A549 (cell line): ENCODE measurements at regions not wholly inside any gene's neighbourhood (a gene's known extent, or its start where the extent isn't known, plus 50 kb on each side); places are given as distances from the start of the nearest gene placed in this dataset.

Experiments used
- ATAC-seq, 2 experiments: fragments of 200-7000 bp in 1 of 2; fragments of >200 bp in 1 of 2; cut with Nextera tagmentation in 1 of 2; cut with Tn5 transposase in 1 of 2; 3 replicates each; pipeline versions ENCODE4 v1.8.0 to v1.9.1; 2018 to 2020; ENCODE audit warnings: mild to moderate bottlenecking in 1 of 2, moderate library complexity in 1 of 2
- CTCF ChIA-PET: fragments of 300-600 bp; sonication (Branson Sonifier 250); formaldehyde crosslinking; extraction: SDS; loops from one replicate; lab custom pipeline; 2021; ENCODE audit warnings: antibody characterized with exemption, inconsistent platforms; lab: Yijun Ruan, JAX
- POLR2A ChIA-PET: fragments of 350-600 bp; formaldehyde crosslinking; extraction: SDS; loops from one replicate; lab custom pipeline; 2021; ENCODE audit warnings: antibody characterized with exemption, inconsistent platforms; lab: Yijun Ruan, JAX
- DNase-seq, 2 experiments: peaks; one replicate each; pipeline versions ENCODE4 v3.0.0 to v3.0.0-alpha.2; 2011 to 2016; ENCODE audit warnings: low read depth in 1 of 2, low spot score in 1 of 2
- FAIRE-seq: peaks from 2 replicates; lab custom pipeline; 2011; peaks lifted over from hg19 to GRCh38; lab: Jason Lieb, UNC
- H3K27ac ChIP-seq, 2 experiments: fragments of >200 bp; sonication (Bioruptor Twin); formaldehyde crosslinking; 3 replicates each; pipeline ENCODE4 v1.5.1; 2016 to 2017
- H3K4me1 ChIP-seq: fragments of >200 bp; sonication (Bioruptor Twin); formaldehyde crosslinking; 3 replicates; pipeline ENCODE4 v1.6.1; 2016
- H3K4me2 ChIP-seq: fragments of >200 bp; sonication (Bioruptor Twin); formaldehyde crosslinking; 3 replicates; pipeline ENCODE4 v1.6.1; 2016
- H3K4me3 ChIP-seq: fragments of >200 bp; sonication (Bioruptor Twin); formaldehyde crosslinking; 3 replicates; pipeline ENCODE4 v1.5.1; 2016
- H3K9me3 ChIP-seq: fragments of >200 bp; sonication (Bioruptor Twin); formaldehyde crosslinking; 3 replicates; pipeline ENCODE4 v1.6.1; 2016
- BCL3 ChIP-seq: fragments of >200 bp; sonication (Bioruptor Twin); formaldehyde crosslinking; IDR thresholded peaks from 3 replicates; pipeline ENCODE4 v1.6.1; 2016
- CBX8 ChIP-seq: fragments of 200-600 bp; sonication (generic); IDR thresholded peaks from 2 replicates; pipeline ENCODE4 v1.6.1; 2016
- EHF ChIP-seq: fragments of 250-450 bp; sonication (Bioruptor Pico); IDR thresholded peaks from 2 replicates; pipeline ENCODE4 v1.5.0; 2020; ENCODE audit warnings: mild to moderate bottlenecking
- EHMT2 ChIP-seq: fragments of 200-600 bp; sonication (generic); IDR thresholded peaks from 2 replicates; pipeline ENCODE4 v1.6.1; 2016; ENCODE audit warnings: antibody characterized with exemption, low read depth, mild to moderate bottlenecking, moderate library complexity
- EP300 ChIP-seq, 2 experiments: fragments of >200 bp; sonication (Bioruptor Twin); formaldehyde crosslinking; IDR thresholded peaks; 2 replicates in 1 of 2; 3 replicates in 1 of 2; pipeline ENCODE4 v1.6.1; 2016 to 2017
- ESRRA ChIP-seq: fragments of 150-350 bp; IDR thresholded peaks from 2 replicates; pipeline ENCODE4 v1.6.1; 2014; ENCODE audit warnings: mild to moderate bottlenecking, low read length, borderline replicate concordance
- FOSB ChIP-seq: fragments of 250-450 bp; sonication (Bioruptor Pico); IDR thresholded peaks from 2 replicates; pipeline ENCODE4 v1.5.0; 2020; ENCODE audit warnings: mild to moderate bottlenecking, moderate library complexity
- FOSL2 ChIP-seq, 2 experiments: fragments of 450-650 bp in 1 of 2; fragments of >200 bp in 1 of 2; sonication (Bioruptor Twin) in 1 of 2; formaldehyde crosslinking; IDR thresholded peaks; 2 replicates each; pipeline versions ENCODE4 v1.5.0 to v1.6.1; 2016 to 2020; ENCODE audit warnings: mild to moderate bottlenecking in 1 of 2, moderate library complexity in 1 of 2
- FOXS1 ChIP-seq: fragments of 250-450 bp; sonication (Bioruptor Pico); IDR thresholded peaks from 2 replicates; pipeline ENCODE4 v1.5.0; 2020; ENCODE audit warnings: mild to moderate bottlenecking, moderate library complexity
- GATA3 ChIP-seq: IDR thresholded peaks from 2 replicates; pipeline ENCODE4 v1.6.1; 2012; ENCODE audit warnings: borderline replicate concordance
- HDAC2 ChIP-seq: fragments of 200-600 bp; sonication (generic); IDR thresholded peaks from 2 replicates; pipeline ENCODE4 v1.6.1; 2016
- HEYL ChIP-seq: fragments of 250-450 bp; sonication (Bioruptor Pico); IDR thresholded peaks from 2 replicates; pipeline ENCODE4 v1.8.0; 2021; ENCODE audit warnings: mild to moderate bottlenecking, moderate library complexity
- HOXA7 ChIP-seq: fragments of 250-450 bp; sonication (Bioruptor Pico); IDR thresholded peaks from 2 replicates; pipeline ENCODE4 v1.5.0; 2020; ENCODE audit warnings: mild to moderate bottlenecking, moderate library complexity
- HOXB5 ChIP-seq: fragments of 250-450 bp; sonication (Bioruptor Pico); IDR thresholded peaks from 2 replicates; pipeline ENCODE4 v1.5.0; 2020; ENCODE audit warnings: mild to moderate bottlenecking, moderate library complexity
- JUNB ChIP-seq: fragments of >200 bp; sonication (Bioruptor Twin); formaldehyde crosslinking; IDR thresholded peaks from 2 replicates; pipeline ENCODE4 v1.6.1; 2016
- KDM1A ChIP-seq: fragments of 200-600 bp; sonication (generic); IDR thresholded peaks from 2 replicates; pipeline ENCODE4 v1.6.1; 2016; ENCODE audit warnings: low read depth, mild to moderate bottlenecking
- KDM5A ChIP-seq: fragments of 200-600 bp; sonication (generic); IDR thresholded peaks from 2 replicates; pipeline ENCODE4 v1.6.1; 2016; ENCODE audit warnings: antibody characterized with exemption, mild to moderate bottlenecking
- MAFK ChIP-seq: fragments of 450-650 bp; IDR thresholded peaks from 2 replicates; pipeline ENCODE4 v1.6.1; 2014; ENCODE audit not compliant: partially characterized antibody
- MAZ ChIP-seq: fragments of 150-350 bp; IDR thresholded peaks from 2 replicates; pipeline ENCODE4 v1.6.1; 2014; ENCODE audit warnings: antibody characterized with exemption, low read depth, low read length, borderline replicate concordance
- MYC ChIP-seq: IDR thresholded peaks from 2 replicates; pipeline ENCODE4 v1.6.1; 2012; ENCODE audit warnings: mild to moderate bottlenecking, inconsistent platforms, low read length, improper control_type of control experiment, borderline replicate concordance
- NPAS2 ChIP-seq: fragments of 250-450 bp; sonication (Bioruptor Pico); IDR thresholded peaks from 2 replicates; pipeline ENCODE4 v1.8.0; 2022; ENCODE audit warnings: mild to moderate bottlenecking, moderate library complexity, borderline replicate concordance
- PBX3 ChIP-seq: IDR thresholded peaks from 2 replicates; pipeline ENCODE4 v1.6.1; 2012
- PHF8 ChIP-seq: fragments of 200-600 bp; sonication (generic); IDR thresholded peaks from 2 replicates; pipeline ENCODE4 v1.6.1; 2016; ENCODE audit warnings: low read depth, mild to moderate bottlenecking, antibody characterized with exemption, moderate library complexity, borderline replicate concordance
- POLR2A ChIP-seq: IDR thresholded peaks from 2 replicates; pipeline ENCODE4 v1.6.1; 2012; ENCODE audit warnings: mild to moderate bottlenecking, low read length
- POLR2AphosphoS2 ChIP-seq: conservative IDR thresholded peaks from 2 replicates; pipeline ENCODE4 v1.6.1; 2012; ENCODE audit warnings: low read length, improper control_type of control experiment, inconsistent platforms
- RNF2 ChIP-seq: fragments of 200-600 bp; sonication (generic); IDR thresholded peaks from 2 replicates; pipeline ENCODE4 v1.6.1; 2016; ENCODE audit warnings: low read depth, mild to moderate bottlenecking, antibody characterized with exemption, moderate library complexity, borderline replicate concordance
- SMC3 ChIP-seq: fragments of >200 bp; sonication (Bioruptor Twin); formaldehyde crosslinking; IDR thresholded peaks from 3 replicates; pipeline ENCODE4 v1.6.1; 2018; ENCODE audit warnings: inconsistent platforms
- SREBF2 ChIP-seq: fragments of 450-650 bp; IDR thresholded peaks from 2 replicates; pipeline ENCODE4 v1.6.1; 2014; ENCODE audit warnings: mild to moderate bottlenecking, moderate library complexity
- TP53 ChIP-seq: fragments of 250-450 bp; sonication (Bioruptor Pico); IDR thresholded peaks from 2 replicates; pipeline ENCODE4 v1.5.0; 2021; ENCODE audit warnings: mild to moderate bottlenecking, moderate library complexity
- ZNF302 ChIP-seq: fragments of 250-450 bp; sonication (Bioruptor Pico); IDR thresholded peaks from 2 replicates; pipeline ENCODE4 v1.9.0; 2021; ENCODE audit warnings: inconsistent platforms, mild to moderate bottlenecking, moderate library complexity
- WGBS: methylation state at CpG from one replicate; pipeline ENCODE4 v1.1.6; 2017; ENCODE audit errors: missing lambda C conversion rate; 5-methylcytosine and 5-hydroxymethylcytosine counted together

GRCh38 chr21:15414057-15414456, 315.7 kb upstream of the USP25 start:
- TF ChIP-seq EP300 (IDR thresholded peaks at IDR 0.05) (no peak), KDM5A (no peak), PHF8 (no peak), TP53 (CRISPR knock-in tag) (no peak), SREBF2 (no peak), CBX8 (no peak), FOSB (no peak), POLR2AphosphoS2 (no peak), FOSL2 (IDR thresholded peaks at IDR 0.05) (no peak), FOSL2 (CRISPR knock-in tag; IDR thresholded peaks at IDR 0.05) (no peak), ESRRA (no peak), EHMT2 (no peak), JUNB (no peak), MYC (no peak)
- ChIA-PET POLR2A (no interaction called here), CTCF (no interaction called here)
- no peak overlapping the region for H3K4me3 ChIP-seq
- ATAC-seq (no peak), FAIRE-seq (no peak), DNase-seq (no peak)
- H3K27ac ChIP-seq: no peak overlapping the region
- 0 out of 3 replicates have a peak, but pooled peaks cover 8% of the 10 kb centered on the region for H3K4me1 ChIP-seq
- WGBS: 49% methylated on average over 1 of the region's 1 CpG
- H3K9me3 ChIP-seq: no peaks in the 10 kb centered on the region
- no peak overlapping the region for H3K4me2 ChIP-seq

GRCh38 chr21:15415541-15416261, 314.1 kb upstream of the USP25 start:
- ChIA-PET CTCF (no interaction called here), POLR2A (no interaction called here)
- H3K9me3 ChIP-seq: no peaks in the 10 kb centered on the region
- peak overlapping the region; percentile 19; the same call in 1 of the 3 replicates for H3K4me2 ChIP-seq
- no peak for TF ChIP-seq ESRRA
- TF ChIP-seq KDM1A: no peak
- TF ChIP-seq HOXA7 (CRISPR knock-in tag): no peak
- TF ChIP-seq EHMT2: no peak
- TF ChIP-seq POLR2A: no peak
- no peak for TF ChIP-seq ZNF302 (CRISPR knock-in tag)
- TF ChIP-seq RNF2: no peak
- TF ChIP-seq PBX3: no peak
- TF ChIP-seq, all 56 proteins: peak for 0
- ATAC-seq (no peak), DNase-seq (no peak), FAIRE-seq (no peak)
- H3K4me3 ChIP-seq: no peak overlapping the region
- H3K27ac ChIP-seq: peak overlapping the region in 1 of 2 experiments; percentile 57; a peak in 1 of 6 replicates
- H3K4me1 ChIP-seq: 0 out of 3 replicates have a peak, but pooled peaks cover 8% of the 10 kb centered on the region
- WGBS: 86% methylated on average over 2 of the region's 2 CpGs

GRCh38 chr21:15421441-15421881, 308.3 kb upstream of the USP25 start:
- ChIA-PET CTCF (interaction anchor here (1.0 kb wide), 2 partner anchors 14 to 61 kb away, joined by 4 read pairs; no protein-coding TSS in a partner anchor), POLR2A (no interaction called here)
- TF ChIP-seq FOSL2 (IDR thresholded peaks at IDR 0.05) (no peak), FOSL2 (CRISPR knock-in tag; IDR thresholded peaks at IDR 0.05) (no peak), MAFK (no peak), GATA3 (no peak), EHMT2 (no peak), HOXB5 (CRISPR knock-in tag) (no peak), NPAS2 (CRISPR knock-in tag) (no peak), HDAC2 (no peak), TP53 (CRISPR knock-in tag) (no peak), HEYL (no peak), MAZ (no peak), HOXA7 (CRISPR knock-in tag) (no peak), BCL3 (no peak), FOXS1 (CRISPR knock-in tag) (no peak), SMC3 (no peak), CBX8 (no peak), EHF (CRISPR knock-in tag) (no peak)

More at GRCh38 chr21:15421441-15421881, 308.3 kb upstream of the USP25 start:
- no peak overlapping the region for H3K4me3 ChIP-seq
- H3K4me2 ChIP-seq: no peak overlapping the region
- peaks cover 10% of the 10 kb centered on the region for H3K4me1 ChIP-seq
- no peak for ATAC-seq
- WGBS: 90% methylated on average over 5 of the region's 5 CpGs
- H3K9me3 ChIP-seq: no peaks in the 10 kb centered on the region
- H3K27ac ChIP-seq: no peak overlapping the region
- DNase-seq: no peak
- FAIRE-seq: no peak
